ENCODE measurements at regions not wholly inside any gene's neighbourhood (a gene's known extent, or its start where the extent isn't known, plus 50 kb on each side); places are given as distances from the start of the nearest gene placed in this dataset.

GRCh38 chr5:158573829-158574228 is 525.9 kb downstream of the EBF1 start:
- Histone ChIP-seq H3K27ac (no peak overlapping the region), H3K4me1 (peaks cover 0 to 13% (median 8%) of the 10 kb centered on the region in 10 experiments; a peak in 12 of 20 replicates), H3K36me3 (peaks cover 0 to 6% (median 0%) of the 10 kb centered on the region in 11 experiments; a peak in 5 of 22 replicates), H4K20me1 (no peaks in the 10 kb centered on the region), H3K4me2 (peak overlapping the region in 6 of 11 experiments; percentile 10 to 52 (median 29); a peak in 9 of 22 replicates), H3K9me3 (replicated peaks in 1 of 11) (peaks cover 36 to 96% (median 84%) of the 10 kb centered on the region in 11 experiments), H3K9ac (no peak overlapping the region), H3K27me3 (no peaks in the 10 kb centered on the region), H3K4me3 (no peak overlapping the region)
- TF ChIP-seq Cebpa-rat (IDR thresholded peaks at IDR 0.05): no peak

DNA sequence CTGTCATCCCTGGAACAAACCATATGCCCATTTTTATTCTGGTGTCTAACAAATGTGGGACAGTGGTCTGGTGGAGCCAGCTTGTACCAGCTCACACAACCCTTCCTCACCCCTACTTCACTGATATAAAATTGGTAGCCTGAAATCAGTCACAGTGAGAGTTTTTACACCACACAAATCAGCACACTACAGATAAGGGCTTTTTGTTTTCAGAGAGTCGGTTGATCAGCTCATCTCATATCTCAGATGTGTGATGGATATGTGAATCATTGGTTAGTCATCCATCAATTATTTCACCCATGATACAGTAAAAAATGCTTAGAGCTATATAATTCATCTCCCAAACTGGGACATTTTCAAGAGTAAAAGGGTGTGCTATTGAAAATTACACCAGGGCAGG is 529.2 kb downstream of the EBF1 start:
- Histone ChIP-seq H3K27ac (no peak overlapping the region), H3K4me1 (peaks cover 0 to 18% (median 11%) of the 10 kb centered on the region in 10 experiments; a peak in 17 of 20 replicates), H4K20me1 (no peaks in the 10 kb centered on the region), H3K27me3 (no peaks in the 10 kb centered on the region), H3K9ac (no peak overlapping the region), H3K4me2 (no peak overlapping the region), H3K9me3 (replicated peaks in 1 of 11) (peaks cover 31 to 96% (median 77%) of the 10 kb centered on the region in 11 experiments), H3K4me3 (no peak overlapping the region), H3K36me3 (peaks cover 0 to 8% (median 0%) of the 10 kb centered on the region in 11 experiments; a peak in 3 of 22 replicates)
- no peak for TF ChIP-seq Cebpa-rat (IDR thresholded peaks at IDR 0.05)

DNA sequence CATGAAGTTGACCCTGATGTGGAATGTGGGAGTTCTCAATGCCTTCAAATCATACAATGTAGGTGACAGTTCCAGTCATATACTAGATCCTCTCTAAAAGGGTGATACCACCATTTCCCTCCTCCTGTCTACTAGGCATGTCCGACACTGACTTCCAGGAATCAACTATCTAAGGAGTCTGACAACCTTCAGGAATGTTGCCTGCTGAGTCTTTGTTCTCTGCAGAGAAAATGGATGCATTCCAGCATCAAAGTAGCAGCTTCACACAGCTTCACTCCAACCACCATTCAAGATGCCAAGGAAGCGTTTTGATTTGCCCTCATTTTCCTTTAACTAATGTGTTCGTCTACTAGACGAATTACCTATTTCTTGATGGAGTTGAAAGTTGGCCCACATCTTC is 530.2 kb downstream of the EBF1 start:
- no peak for TF ChIP-seq Cebpa-rat (IDR thresholded peaks at IDR 0.05)
- Histone ChIP-seq H3K9me3 (replicated peaks in 1 of 11) (peaks cover 31 to 94% (median 75%) of the 10 kb centered on the region in 11 experiments), H3K27me3 (no peaks in the 10 kb centered on the region), H3K9ac (no peak overlapping the region), H3K27ac (no peak overlapping the region), H3K4me3 (no peak overlapping the region; a peak in 1 of 20 replicates), H3K36me3 (peaks cover 0 to 8% (median 0%) of the 10 kb centered on the region in 11 experiments; a peak in 3 of 22 replicates), H3K4me2 (no peak overlapping the region), H3K4me1 (peaks cover 6 to 28% (median 20%) of the 10 kb centered on the region in 10 experiments), H4K20me1 (no peaks in the 10 kb centered on the region)

DNA sequence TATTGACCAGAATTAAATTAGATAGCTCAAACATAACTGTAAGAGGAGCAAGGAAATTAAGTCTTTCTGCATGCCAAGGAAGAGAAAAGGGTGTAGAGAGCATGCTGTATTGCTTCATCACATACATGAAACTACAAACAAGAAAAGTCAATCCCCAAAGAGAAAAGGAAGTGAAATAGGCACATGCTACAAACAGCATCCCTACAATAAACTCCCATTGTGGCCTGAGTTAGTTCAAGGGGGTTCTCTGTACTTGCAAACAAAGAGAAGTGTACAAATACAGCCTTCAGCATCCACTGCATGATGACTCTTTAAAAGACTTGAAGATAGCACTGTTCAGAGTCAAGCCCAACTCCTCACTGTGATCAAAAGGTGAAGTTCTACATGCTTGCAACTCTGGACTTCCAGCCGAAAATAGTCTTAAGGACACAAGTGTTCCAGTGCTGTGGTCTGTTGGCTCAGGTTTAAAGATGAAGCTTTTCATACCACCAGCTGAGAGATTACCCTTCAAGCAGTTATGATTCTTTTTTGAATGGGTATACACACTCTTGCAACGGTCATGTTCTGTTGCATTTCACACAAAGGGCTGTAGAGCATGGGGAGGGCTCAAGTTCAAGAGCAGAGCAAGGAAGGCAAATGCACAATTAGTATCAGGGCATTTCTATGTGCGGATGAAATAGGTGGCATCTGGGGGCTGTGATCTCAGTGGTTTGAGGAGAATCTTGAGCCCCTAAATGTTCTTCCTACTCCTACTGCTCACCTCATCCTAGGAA is 534.5 kb downstream of the EBF1 start:
- H3K4me2 ChIP-seq: peak overlapping the region; percentile 12 to 78 (median 47); a peak in 20 of 22 replicates
- H3K9me3 ChIP-seq (replicated peaks in 1 of 11): peaks cover 24 to 67% (median 48%) of the 10 kb centered on the region in 11 experiments
- H3K4me1 ChIP-seq: peaks cover 33 to 58% (median 53%) of the 10 kb centered on the region in 10 experiments
- TF ChIP-seq Cebpa-rat (IDR thresholded peaks at IDR 0.05): peak in 1 of 11 experiments; percentile 30; a peak in 1 of 22 replicates
- H3K27me3 ChIP-seq: 0 out of 22 replicates have a peak, but pooled peaks cover 0 to 8% (median 0%) of the 10 kb centered on the region in 11 experiments
- H3K27ac ChIP-seq: peak overlapping the region in 4 of 11 experiments; percentile 1 to 36 (median 6); a peak in 3 of 22 replicates
- no peak overlapping the region for H3K4me3 ChIP-seq
- H3K36me3 ChIP-seq: peaks cover 0 to 8% (median 0%) of the 10 kb centered on the region in 11 experiments; a peak in 3 of 22 replicates
- no peak overlapping the region for H3K9ac ChIP-seq
- H4K20me1 ChIP-seq: no peaks in the 10 kb centered on the region

GRCh38 chr5:158563760-158564390 is 535.8 kb downstream of the EBF1 start:
- Histone ChIP-seq H3K4me3 (peak overlapping the region in 2 of 10 experiments; percentile 6 to 23; a peak in 2 of 20 replicates), H3K27ac (peak overlapping the region in 5 of 11 experiments; percentile 0 to 43 (median 4); a peak in 6 of 22 replicates), H4K20me1 (no peaks in the 10 kb centered on the region), H3K4me2 (peak overlapping the region in 9 of 11 experiments; percentile 29 to 78 (median 51); a peak in 15 of 22 replicates), H3K4me1 (peaks cover 45 to 71% (median 67%) of the 10 kb centered on the region in 10 experiments), H3K27me3 (0 out of 22 replicates have a peak, but pooled peaks cover 0 to 8% (median 0%) of the 10 kb centered on the region in 11 experiments), H3K9me3 (replicated peaks in 1 of 11) (peaks cover 11 to 53% (median 35%) of the 10 kb centered on the region in 11 experiments), H3K9ac (no peak overlapping the region), H3K36me3 (peaks cover 0 to 4% (median 0%) of the 10 kb centered on the region in 11 experiments; a peak in 1 of 22 replicates)
- no peak for TF ChIP-seq Cebpa-rat (IDR thresholded peaks at IDR 0.05)

GRCh38 chr5:158561562-158562190 is 538.0 kb downstream of the EBF1 start:
- TF ChIP-seq Cebpa-rat (IDR thresholded peaks at IDR 0.05): no peak
- H3K36me3 ChIP-seq: no peaks in the 10 kb centered on the region; a peak in 1 of 22 replicates
- H4K20me1 ChIP-seq: no peaks in the 10 kb centered on the region
- H3K27me3 ChIP-seq: 0 out of 22 replicates have a peak, but pooled peaks cover 0 to 8% (median 0%) of the 10 kb centered on the region in 11 experiments
- peak overlapping the region in 7 of 11 experiments; percentile 3 to 72 (median 65); a peak in 11 of 22 replicates for H3K27ac ChIP-seq
- peak overlapping the region in 4 of 11 experiments; percentile 34 to 70 (median 53); a peak in 8 of 22 replicates for H3K9ac ChIP-seq
- H3K4me1 ChIP-seq: peaks cover 45 to 93% (median 79%) of the 10 kb centered on the region in 10 experiments
- H3K4me3 ChIP-seq: no peak overlapping the region
- peak overlapping the region; percentile 74 to 87 (median 81); a peak in 21 of 22 replicates for H3K4me2 ChIP-seq
- H3K9me3 ChIP-seq (replicated peaks in 1 of 11): peaks cover 0 to 52% (median 26%) of the 10 kb centered on the region in 11 experiments; a peak in 18 of 22 replicates

DNA sequence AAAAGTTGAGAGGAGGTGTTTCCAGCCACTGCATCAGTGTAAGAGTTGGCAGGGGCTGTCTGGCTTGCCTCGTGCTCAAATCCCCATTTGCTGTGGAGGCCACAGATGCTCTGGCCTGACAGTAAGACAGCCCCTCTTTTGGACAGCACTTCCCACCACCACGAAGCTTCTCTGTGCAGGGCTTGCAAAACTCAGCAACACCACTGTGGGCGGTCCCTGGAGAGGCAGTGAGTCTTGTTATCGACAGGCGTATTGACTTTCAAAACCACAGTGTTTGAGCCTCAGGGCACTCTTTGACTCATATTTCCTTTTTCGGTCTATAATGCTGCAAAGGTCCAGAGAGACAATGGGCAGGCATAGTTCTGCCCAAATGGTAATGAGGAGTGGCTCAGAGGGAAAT is 539.5 kb downstream of the EBF1 start:
- H3K9ac ChIP-seq: peak overlapping the region in 9 of 11 experiments; percentile 0 to 70 (median 39); a peak in 11 of 22 replicates
- H3K27me3 ChIP-seq: 0 out of 22 replicates have a peak, but pooled peaks cover 0 to 8% (median 0%) of the 10 kb centered on the region in 11 experiments
- peaks cover 42 to 91% (median 72%) of the 10 kb centered on the region in 10 experiments for H3K4me1 ChIP-seq
- peaks cover 5 to 51% (median 35%) of the 10 kb centered on the region in 11 experiments; a peak in 20 of 22 replicates for H3K9me3 ChIP-seq (replicated peaks in 1 of 11)
- peak overlapping the region in 8 of 11 experiments; percentile 44 to 72 (median 62); a peak in 16 of 22 replicates for H3K27ac ChIP-seq
- peaks cover 0 to 8% (median 0%) of the 10 kb centered on the region in 11 experiments; a peak in 3 of 22 replicates for H3K36me3 ChIP-seq
- no peaks in the 10 kb centered on the region for H4K20me1 ChIP-seq
- TF ChIP-seq Cebpa-rat (IDR thresholded peaks at IDR 0.05): peak in 5 of 11 experiments; percentile 10 to 88 (median 50); a peak in 5 of 22 replicates
- H3K4me3 ChIP-seq: peak overlapping the region in 6 of 10 experiments; percentile 0 to 35 (median 10); a peak in 9 of 20 replicates
- H3K4me2 ChIP-seq: peak overlapping the region; percentile 74 to 87 (median 81)
